Mesodermal cell (in vitro differentiated cells): ENCODE measurements at regions not wholly inside any gene's neighbourhood (a gene's known extent, or its start where the extent isn't known, plus 50 kb on each side); places are given as distances from the start of the nearest gene placed in this dataset.

Experiments used
- H3K27ac ChIP-seq: 2 replicates; pipeline ENCODE4 v1.7.0; 2013; ENCODE audit warnings: mild to moderate bottlenecking, low read depth, low read length, moderate library complexity; ENCODE audit not compliant: severe bottlenecking
- H3K36me3 ChIP-seq: 2 replicates; pipeline ENCODE4 v1.7.1; 2013; ENCODE audit warnings: mild to moderate bottlenecking, low read length, moderate library complexity; ENCODE audit not compliant: control insufficient read depth, insufficient read depth
- H3K4me1 ChIP-seq: one replicate; pipeline ENCODE4 v1.7.1; 2013; ENCODE audit warnings: mild to moderate bottlenecking, low read length; ENCODE audit not compliant: insufficient read depth, control insufficient read depth, poor library complexity, severe bottlenecking
- H3K4me3 ChIP-seq: 2 replicates; pipeline ENCODE4 v1.7.0; 2013; ENCODE audit warnings: low read length, control low read depth, mild to moderate bottlenecking; ENCODE audit not compliant: insufficient read depth, poor library complexity, severe bottlenecking; ENCODE audit errors: extremely low read depth
- H3K9me3 ChIP-seq: 2 replicates; pipeline ENCODE4 v1.7.1; 2013; ENCODE audit warnings: mild to moderate bottlenecking, low read length, moderate library complexity; ENCODE audit not compliant: control insufficient read depth
- WGBS, 2 experiments: methylation state at CpG; one replicate each; pipeline ENCODE4 v1.1.5; 2013; ENCODE audit warnings: missing lambda C conversion rate in 2 of 2; ENCODE audit not compliant: insufficient coverage in 2 of 2; 5-methylcytosine and 5-hydroxymethylcytosine counted together

GRCh38 chrX:9312922-9313867, 151.7 kb upstream of the TBL1X start:
- no peaks in the 10 kb centered on the region for H3K9me3 ChIP-seq
- 95 to 100% methylated on average over 3 to 4 of the region's 12 CpGs for WGBS, 2 experiments
- H3K4me1 ChIP-seq, result peaks cover 4% of the 10 kb centered on the region
- H3K36me3 ChIP-seq, result no peaks in the 10 kb centered on the region
- no peak overlapping the region for H3K27ac ChIP-seq
- H3K4me3 ChIP-seq, result no peak overlapping the region

- Histone ChIP-seq H3K27ac (no peak overlapping the region), H3K9me3 (no peaks in the 10 kb centered on the region), H3K36me3 (no peaks in the 10 kb centered on the region), H3K4me3 (no peak overlapping the region), H3K4me1 (peaks cover 4% of the 10 kb centered on the region)
- 100% methylated on average over 1 of the region's 3 CpGs; no CpG with 5 or more reads in 1 of the 2 experiments for WGBS, 2 experiments
These were observed 149.8 kb upstream of the TBL1X start for GRCh38 chrX:9315086-9315485.

- Histone ChIP-seq H3K4me3 (no peak overlapping the region), H3K36me3 (no peaks in the 10 kb centered on the region), H3K4me1 (peaks cover 4% of the 10 kb centered on the region), H3K9me3 (no peaks in the 10 kb centered on the region), H3K27ac (no peak overlapping the region)
- 83% methylated on average over 1 of the region's 10 CpGs; no CpG with 5 or more reads in 1 of the 2 experiments for WGBS, 2 experiments
These were observed 148.8 kb upstream of the TBL1X start for GRCh38 chrX:9316096-9316495.

GRCh38 chrX:9317176-9317575, 147.7 kb upstream of the TBL1X start:
- WGBS, 2 experiments, result 43 to 79% methylated on average over 1 to 6 of the region's 7 CpGs
- Histone ChIP-seq H3K27ac (no peak overlapping the region), H3K4me3 (no peak overlapping the region), H3K36me3 (no peaks in the 10 kb centered on the region), H3K4me1 (no peaks in the 10 kb centered on the region), H3K9me3 (no peaks in the 10 kb centered on the region)

- 86% methylated on average over 1 of the region's 3 CpGs; no CpG with 5 or more reads in 1 of the 2 experiments for WGBS, 2 experiments
- Histone ChIP-seq H3K4me3 (no peak overlapping the region), H3K36me3 (no peaks in the 10 kb centered on the region), H3K27ac (no peak overlapping the region), H3K9me3 (no peaks in the 10 kb centered on the region), H3K4me1 (no peaks in the 10 kb centered on the region)
These were observed 146.6 kb upstream of the TBL1X start for GRCh38 chrX:9318213-9318612.

GRCh38 chrX:9318766-9319165, 146.1 kb upstream of the TBL1X start:
- Histone ChIP-seq H3K4me3 (no peak overlapping the region), H3K4me1 (no peaks in the 10 kb centered on the region), H3K36me3 (no peaks in the 10 kb centered on the region), H3K27ac (no peak overlapping the region), H3K9me3 (no peaks in the 10 kb centered on the region)
- 73 to 93% methylated on average over 3 of the region's 14 CpGs for WGBS, 2 experiments

- WGBS, 2 experiments, result no CpG with 5 or more reads among the region's 7 CpGs
These were observed 143.9 kb upstream of the TBL1X start for GRCh38 chrX:9320940-9321339.

GRCh38 chrX:9324676-9325075, 140.2 kb upstream of the TBL1X start:
- no CpG with 5 or more reads among the region's 3 CpGs for WGBS, 2 experiments
- Histone ChIP-seq H3K27ac (no peak overlapping the region), H3K36me3 (no peaks in the 10 kb centered on the region), H3K4me1 (no peaks in the 10 kb centered on the region), H3K4me3 (no peak overlapping the region), H3K9me3 (no peaks in the 10 kb centered on the region)

More at GRCh38 chrX:9320940-9321339, 143.9 kb upstream of the TBL1X start:
- no peaks in the 10 kb centered on the region for H3K9me3 ChIP-seq
- H3K4me3 ChIP-seq, result no peak overlapping the region
- H3K4me1 ChIP-seq, result no peaks in the 10 kb centered on the region
- H3K36me3 ChIP-seq, result no peaks in the 10 kb centered on the region
- no peak overlapping the region for H3K27ac ChIP-seq

GRCh38 chrX:9326369-9326768, 138.5 kb upstream of the TBL1X start:
- no CpG with 5 or more reads among the region's 6 CpGs for WGBS, 2 experiments
- no peak overlapping the region for H3K4me3 ChIP-seq
- H3K27ac ChIP-seq, result no peak overlapping the region
- H3K36me3 ChIP-seq, result no peaks in the 10 kb centered on the region
- no peaks in the 10 kb centered on the region for H3K9me3 ChIP-seq
- no peaks in the 10 kb centered on the region for H3K4me1 ChIP-seq

GRCh38 chrX:9327086-9327746, 137.6 kb upstream of the TBL1X start:
- 100% methylated on average over 1 to 2 of the region's 6 CpGs for WGBS, 2 experiments
- Histone ChIP-seq H3K36me3 (no peaks in the 10 kb centered on the region), H3K4me3 (no peak overlapping the region), H3K27ac (no peak overlapping the region), H3K9me3 (no peaks in the 10 kb centered on the region), H3K4me1 (no peaks in the 10 kb centered on the region)

- no CpG with 5 or more reads among the region's 5 CpGs for WGBS, 2 experiments
- Histone ChIP-seq H3K9me3 (no peaks in the 10 kb centered on the region), H3K27ac (no peak overlapping the region), H3K36me3 (no peaks in the 10 kb centered on the region), H3K4me3 (no peak overlapping the region), H3K4me1 (no peaks in the 10 kb centered on the region)
These were observed 137.1 kb upstream of the TBL1X start for GRCh38 chrX:9327747-9328145.
